HG03442 (cell line): ENCODE measurements at regions not wholly inside any gene's neighbourhood (a gene's known extent, or its start where the extent isn't known, plus 50 kb on each side); places are given as distances from the start of the nearest gene placed in this dataset.

Experiments used
- ATAC-seq: cut with Tn5 transposase; IDR thresholded peaks from one replicate; pipeline ENCODE4 v1.9.1; 2021; ENCODE audit warnings: mild to moderate bottlenecking, moderate library complexity; ENCODE audit not compliant: unreplicated experiment

- peak; percentile 38 for ATAC-seq
These were observed 50.5 kb upstream of the ATF3 start for GRCh38 chr1:212557739-212558692.

- peak; percentile 91 for ATAC-seq
These were observed 49.7 kb upstream of the ATF3 start for GRCh38 chr1:212558693-212559480.
